Vagina (tissue), 2 donors: ENCODE measurements at regions not wholly inside any gene's neighbourhood (a gene's known extent, or its start where the extent isn't known, plus 50 kb on each side); places are given as distances from the start of the nearest gene placed in this dataset.

Experiments
- DNase-seq, 2 donors: peaks; one replicate each; pipeline ENCODE4 v3.0.0-alpha.2; 2017; ENCODE audit errors: extremely low spot score in 2 of 2
- H3K27ac ChIP-seq: fragments of 200-600 bp; sonication (generic); one replicate; pipeline ENCODE4 v1.5.1; 2019
- H3K27me3 ChIP-seq: fragments of 200-600 bp; sonication (generic); one replicate; pipeline ENCODE4 v1.5.1; 2019
- H3K36me3 ChIP-seq, 2 donors: fragments of 200-600 bp; sonication (generic); one replicate each; pipeline ENCODE4 v1.5.1; 2017 to 2019
- H3K4me1 ChIP-seq: fragments of 200-600 bp; sonication (generic); one replicate; pipeline ENCODE4 v1.5.1; 2019
- H3K4me3 ChIP-seq, 2 donors: fragments of 200-600 bp; sonication (generic); 1 replicate in 1 of 2; 2 replicates in 1 of 2; pipeline ENCODE4 v1.5.1; 2016 to 2019
- H3K9me3 ChIP-seq: fragments of 200-600 bp; sonication (generic); one replicate; pipeline ENCODE4 v1.5.1; 2019
- POLR2A ChIP-seq, 2 donors: fragments of 450-650 bp; IDR thresholded peaks; one replicate each; pipeline ENCODE4 v1.6.1; 2017; ENCODE audit warnings: antibody characterized with exemption in 2 of 2, mild to moderate bottlenecking in 2 of 2, moderate library complexity in 2 of 2
- POLR2AphosphoS5 ChIP-seq, 2 donors: sonication (generic); formaldehyde crosslinking; IDR thresholded peaks; one replicate each; pipeline ENCODE4 v1.9.0; 2017; ENCODE audit warnings: antibody characterized with exemption in 2 of 2, mild to moderate bottlenecking in 2 of 2, low read depth in 1 of 2; ENCODE audit not compliant: insufficient read depth in 1 of 2
- intact Hi-C: fragments of 100-400 bp; cut with DNase I; formaldehyde crosslinking; loops from one replicate; pipeline ENCODE4 v1.15.1; 2023
- TF ChIP-seq, protein P1 (sequence below), 3 experiments: fragments of 450-650 bp in 2 of 3; fragments of 200-600 bp in 1 of 3; sonication (generic) in 1 of 3; IDR thresholded peaks; one replicate each; pipeline ENCODE4 v1.5.1; 2017 to 2019; ENCODE audit warnings: antibody characterized with exemption in 3 of 3, mild to moderate bottlenecking in 2 of 3, moderate library complexity in 2 of 3

DNA sequence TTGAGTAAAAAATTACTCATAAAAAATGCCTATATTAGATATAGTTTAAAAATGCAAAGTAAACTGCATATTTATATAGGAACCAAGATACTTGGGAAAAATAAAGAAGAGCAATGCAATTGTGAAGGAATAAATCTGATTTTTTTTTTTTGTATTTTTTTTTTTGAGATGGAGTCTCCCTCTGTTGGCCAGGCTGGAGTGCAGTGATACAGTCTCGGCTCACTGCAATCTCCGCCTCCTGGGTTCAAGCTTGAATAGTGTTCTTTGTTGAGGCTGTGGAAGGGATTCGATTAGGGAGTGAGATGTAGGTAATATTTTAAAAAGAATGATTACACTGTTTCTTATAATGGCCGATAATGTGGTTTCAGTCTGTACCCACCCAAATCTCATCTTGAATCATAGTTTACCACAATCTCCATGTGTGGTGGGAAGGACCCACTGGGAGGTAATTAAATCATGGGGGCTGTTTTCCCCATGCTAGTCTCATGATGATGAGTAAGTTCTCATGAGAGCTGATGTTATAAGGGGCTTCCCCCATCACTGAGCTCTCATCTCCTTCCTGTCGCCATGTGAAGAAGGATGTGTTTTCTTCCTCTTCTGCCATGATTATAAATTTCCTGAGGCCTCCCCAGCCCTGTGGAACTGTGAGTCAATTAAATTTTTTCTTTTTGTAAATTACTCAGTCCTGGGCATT is 1765.9 kb downstream of the PLA2G4A start:
- intact Hi-C loops = no loop called here
- no peaks in the 10 kb centered on the region for H3K4me1 ChIP-seq
- no peaks in the 10 kb centered on the region for H3K36me3 ChIP-seq
- TF ChIP-seq, protein P1, sequence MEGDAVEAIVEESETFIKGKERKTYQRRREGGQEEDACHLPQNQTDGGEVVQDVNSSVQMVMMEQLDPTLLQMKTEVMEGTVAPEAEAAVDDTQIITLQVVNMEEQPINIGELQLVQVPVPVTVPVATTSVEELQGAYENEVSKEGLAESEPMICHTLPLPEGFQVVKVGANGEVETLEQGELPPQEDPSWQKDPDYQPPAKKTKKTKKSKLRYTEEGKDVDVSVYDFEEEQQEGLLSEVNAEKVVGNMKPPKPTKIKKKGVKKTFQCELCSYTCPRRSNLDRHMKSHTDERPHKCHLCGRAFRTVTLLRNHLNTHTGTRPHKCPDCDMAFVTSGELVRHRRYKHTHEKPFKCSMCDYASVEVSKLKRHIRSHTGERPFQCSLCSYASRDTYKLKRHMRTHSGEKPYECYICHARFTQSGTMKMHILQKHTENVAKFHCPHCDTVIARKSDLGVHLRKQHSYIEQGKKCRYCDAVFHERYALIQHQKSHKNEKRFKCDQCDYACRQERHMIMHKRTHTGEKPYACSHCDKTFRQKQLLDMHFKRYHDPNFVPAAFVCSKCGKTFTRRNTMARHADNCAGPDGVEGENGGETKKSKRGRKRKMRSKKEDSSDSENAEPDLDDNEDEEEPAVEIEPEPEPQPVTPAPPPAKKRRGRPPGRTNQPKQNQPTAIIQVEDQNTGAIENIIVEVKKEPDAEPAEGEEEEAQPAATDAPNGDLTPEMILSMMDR (IDR thresholded peaks at IDR 0.05) = no peak
- no peak for TF ChIP-seq POLR2A (IDR thresholded peaks at IDR 0.05)
- no peak for TF ChIP-seq POLR2AphosphoS5 (IDR thresholded peaks at IDR 0.05; ENCODE audit: insufficient read depth in 1 of 2, low read depth in 1 of 2)
- no peak overlapping the region for H3K4me3 ChIP-seq
- H3K27ac ChIP-seq = no peak overlapping the region
- no peak for DNase-seq
- no peaks in the 10 kb centered on the region for H3K27me3 ChIP-seq
- no peaks in the 10 kb centered on the region for H3K9me3 ChIP-seq

DNA sequence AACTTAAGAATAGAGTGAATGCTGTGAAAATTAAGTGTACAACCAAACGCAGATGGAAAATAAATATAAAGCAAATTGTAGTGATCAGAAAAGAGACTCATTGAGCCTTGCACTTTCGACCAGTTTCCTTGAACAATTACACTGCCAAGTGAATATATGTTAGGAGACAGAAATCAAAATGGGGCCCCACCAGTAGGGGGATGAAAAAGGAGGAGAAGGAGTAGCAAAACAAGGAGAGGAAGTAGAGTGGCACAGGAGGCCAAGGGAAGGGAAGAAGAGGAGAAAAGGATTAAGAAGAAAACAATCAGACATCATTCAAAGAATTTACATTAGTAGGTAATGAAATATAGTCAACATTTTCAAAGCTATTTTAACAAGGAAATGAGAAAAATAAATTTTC is 1770.6 kb downstream of the PLA2G4A start:
- Histone ChIP-seq H3K36me3 (no peaks in the 10 kb centered on the region), H3K27ac (no peak overlapping the region), H3K4me1 (no peaks in the 10 kb centered on the region), H3K9me3 (no peaks in the 10 kb centered on the region), H3K27me3 (no peaks in the 10 kb centered on the region), H3K4me3 (no peak overlapping the region)
- DNase-seq = no peak
- intact Hi-C loops = no loop called here
- TF ChIP-seq, protein P1 (IDR thresholded peaks at IDR 0.05) = no peak
- TF ChIP-seq POLR2AphosphoS5 (IDR thresholded peaks at IDR 0.05; ENCODE audit: insufficient read depth in 1 of 2, low read depth in 1 of 2) = no peak
- TF ChIP-seq POLR2A (IDR thresholded peaks at IDR 0.05) = no peak

DNA sequence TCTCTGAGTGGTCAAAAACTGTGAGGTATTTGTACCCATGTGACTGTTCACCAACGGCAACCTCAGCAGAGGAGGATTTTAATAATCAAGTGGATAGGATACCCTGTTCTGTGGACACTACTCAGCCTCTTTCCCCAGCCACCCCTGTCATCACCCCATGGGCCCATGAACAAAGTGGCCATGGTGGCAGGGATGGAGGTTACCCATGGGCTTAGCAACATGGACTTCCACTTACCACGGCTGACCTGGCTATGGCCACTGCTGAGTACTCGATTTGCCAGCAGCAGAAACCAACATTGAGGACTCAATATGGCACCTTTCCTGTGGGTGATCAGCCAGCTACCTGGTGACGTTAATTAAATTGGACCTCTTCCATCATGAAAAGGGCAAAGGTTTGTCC is 1782.7 kb downstream of the PLA2G4A start:
- Histone ChIP-seq H3K27me3 (no peaks in the 10 kb centered on the region), H3K4me3 (no peak overlapping the region), H3K9me3 (no peaks in the 10 kb centered on the region), H3K27ac (no peak overlapping the region), H3K36me3 (no peaks in the 10 kb centered on the region), H3K4me1 (no peaks in the 10 kb centered on the region)
- intact Hi-C loops = no loop called here
- DNase-seq = no peak
- TF ChIP-seq POLR2A (IDR thresholded peaks at IDR 0.05) (no peak), POLR2AphosphoS5 (IDR thresholded peaks at IDR 0.05; ENCODE audit: insufficient read depth in 1 of 2, low read depth in 1 of 2) (no peak)
- TF ChIP-seq, protein P1 (IDR thresholded peaks at IDR 0.05) = no peak

DNA sequence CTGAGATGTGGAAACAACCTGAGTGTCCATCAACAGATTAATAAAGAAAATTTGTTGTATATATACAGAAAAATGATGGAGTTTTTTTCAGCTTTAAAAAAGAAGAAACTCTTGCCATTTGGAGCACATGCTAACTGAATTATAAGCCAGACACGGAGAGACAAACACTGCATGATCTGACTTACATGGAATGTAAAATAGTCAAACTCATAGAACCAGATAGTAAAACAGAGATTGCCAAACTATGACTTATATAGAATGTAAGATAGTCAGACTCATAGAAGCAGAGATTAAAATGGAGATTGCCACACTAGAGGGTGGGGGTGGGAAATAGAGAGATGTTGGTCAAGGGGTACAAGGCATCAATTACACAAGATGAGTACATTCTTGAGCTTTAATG is 1786.6 kb downstream of the PLA2G4A start:
- Histone ChIP-seq H3K9me3 (no peaks in the 10 kb centered on the region), H3K4me3 (no peak overlapping the region), H3K36me3 (no peaks in the 10 kb centered on the region), H3K4me1 (no peaks in the 10 kb centered on the region), H3K27ac (no peak overlapping the region), H3K27me3 (no peaks in the 10 kb centered on the region)
- TF ChIP-seq POLR2A (IDR thresholded peaks at IDR 0.05) = no peak
- no peak for TF ChIP-seq POLR2AphosphoS5 (IDR thresholded peaks at IDR 0.05; ENCODE audit: insufficient read depth in 1 of 2, low read depth in 1 of 2)
- TF ChIP-seq, protein P1 (IDR thresholded peaks at IDR 0.05) = no peak
- intact Hi-C loops = no loop called here
- DNase-seq = no peak

DNA sequence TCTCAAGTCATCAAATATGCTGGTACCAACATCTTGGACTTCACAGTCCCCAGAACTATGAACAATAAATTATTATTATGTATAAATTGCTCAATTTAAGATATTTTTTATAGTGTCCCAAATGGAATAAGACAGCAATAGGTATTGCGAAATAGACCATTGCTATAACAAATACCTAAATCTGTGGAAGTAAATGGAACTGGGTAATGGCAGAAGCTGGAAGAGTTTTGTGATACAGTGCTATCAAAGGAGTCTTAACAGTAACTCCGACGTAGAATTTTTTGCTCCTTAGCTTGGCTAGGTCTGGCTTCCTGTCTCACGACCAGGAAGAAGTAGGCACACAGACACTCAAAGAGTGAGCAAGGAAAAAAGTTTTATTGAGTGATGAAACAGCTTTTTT is 1791.5 kb downstream of the PLA2G4A start:
- Histone ChIP-seq H3K27me3 (no peaks in the 10 kb centered on the region), H3K4me1 (no peaks in the 10 kb centered on the region), H3K4me3 (no peak overlapping the region), H3K27ac (no peak overlapping the region), H3K36me3 (no peaks in the 10 kb centered on the region), H3K9me3 (no peaks in the 10 kb centered on the region)
- intact Hi-C loops = no loop called here
- no peak for TF ChIP-seq POLR2A (IDR thresholded peaks at IDR 0.05)
- TF ChIP-seq POLR2AphosphoS5 (IDR thresholded peaks at IDR 0.05; ENCODE audit: insufficient read depth in 1 of 2, low read depth in 1 of 2) = no peak
- TF ChIP-seq, protein P1 (IDR thresholded peaks at IDR 0.05) = no peak
- DNase-seq = no peak
